ENCODE measurements at regions not wholly inside any gene's neighbourhood (a gene's known extent, or its start where the extent isn't known, plus 50 kb on each side); places are given as distances from the start of the nearest gene placed in this dataset.

DNA sequence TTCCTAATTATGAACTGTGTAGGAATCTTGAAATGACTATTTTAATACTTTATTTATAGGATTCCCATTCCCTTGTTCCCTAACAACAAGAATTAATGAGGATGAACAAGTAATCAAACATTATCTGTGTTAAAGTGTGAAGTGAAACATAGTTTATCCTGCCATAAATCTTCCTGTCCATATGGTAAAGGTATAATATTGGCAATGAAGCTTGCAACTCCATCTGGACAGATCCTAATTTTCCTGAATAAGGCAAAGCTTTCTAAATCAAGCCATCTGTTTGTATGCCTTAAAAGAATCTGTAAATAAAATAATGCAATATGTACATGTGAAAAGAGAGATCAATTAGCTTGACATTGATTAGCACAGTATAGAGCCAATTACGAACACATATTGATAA, 529.0 kb downstream of the ANKRD7 start:
- no peaks in the 10 kb centered on the region for H3F3A ChIP-seq (ENCODE audit: insufficient read depth)
- H3K4me2 ChIP-seq (ENCODE audit: low read depth, low read length, poor library complexity, severe bottlenecking), result no peak overlapping the region
- peaks cover 3% of the 10 kb centered on the region; the same call in 1 of the 2 replicates for H3K9me2 ChIP-seq (replicated peaks; ENCODE audit: insufficient read depth, low read length)
- no peaks in the 10 kb centered on the region for H3K9me3 ChIP-seq (ENCODE audit: insufficient read depth, low read length)
- no peak for TF ChIP-seq EZH2phosphoT487 (conservative IDR thresholded peaks at IDR 0.05; ENCODE audit: low read length)
- TF ChIP-seq, protein P1, sequence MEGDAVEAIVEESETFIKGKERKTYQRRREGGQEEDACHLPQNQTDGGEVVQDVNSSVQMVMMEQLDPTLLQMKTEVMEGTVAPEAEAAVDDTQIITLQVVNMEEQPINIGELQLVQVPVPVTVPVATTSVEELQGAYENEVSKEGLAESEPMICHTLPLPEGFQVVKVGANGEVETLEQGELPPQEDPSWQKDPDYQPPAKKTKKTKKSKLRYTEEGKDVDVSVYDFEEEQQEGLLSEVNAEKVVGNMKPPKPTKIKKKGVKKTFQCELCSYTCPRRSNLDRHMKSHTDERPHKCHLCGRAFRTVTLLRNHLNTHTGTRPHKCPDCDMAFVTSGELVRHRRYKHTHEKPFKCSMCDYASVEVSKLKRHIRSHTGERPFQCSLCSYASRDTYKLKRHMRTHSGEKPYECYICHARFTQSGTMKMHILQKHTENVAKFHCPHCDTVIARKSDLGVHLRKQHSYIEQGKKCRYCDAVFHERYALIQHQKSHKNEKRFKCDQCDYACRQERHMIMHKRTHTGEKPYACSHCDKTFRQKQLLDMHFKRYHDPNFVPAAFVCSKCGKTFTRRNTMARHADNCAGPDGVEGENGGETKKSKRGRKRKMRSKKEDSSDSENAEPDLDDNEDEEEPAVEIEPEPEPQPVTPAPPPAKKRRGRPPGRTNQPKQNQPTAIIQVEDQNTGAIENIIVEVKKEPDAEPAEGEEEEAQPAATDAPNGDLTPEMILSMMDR (IDR thresholded peaks at IDR 0.05; ENCODE audit: insufficient read depth, low read length, poor library complexity, severe bottlenecking), result no peak
- H2AFZ ChIP-seq (ENCODE audit: low read depth, low read length, severe bottlenecking), result no peak overlapping the region
- H3K9ac ChIP-seq (ENCODE audit: low read length), result no peak overlapping the region
- H4K20me1 ChIP-seq (ENCODE audit: low read depth, low read length), result no peaks in the 10 kb centered on the region
- H3K27me3 ChIP-seq (ENCODE audit: low read length), result no peaks in the 10 kb centered on the region
- H3K36me3 ChIP-seq (ENCODE audit: low read length), result no peaks in the 10 kb centered on the region
- H3K79me2 ChIP-seq (ENCODE audit: insufficient read depth, low read length), result no peaks in the 10 kb centered on the region
- H3K27ac ChIP-seq (ENCODE audit: low read depth, low read length), result no peak overlapping the region
- H3K4me3 ChIP-seq (ENCODE audit: insufficient read depth, low read length, poor library complexity, severe bottlenecking), result no peak overlapping the region

DNA sequence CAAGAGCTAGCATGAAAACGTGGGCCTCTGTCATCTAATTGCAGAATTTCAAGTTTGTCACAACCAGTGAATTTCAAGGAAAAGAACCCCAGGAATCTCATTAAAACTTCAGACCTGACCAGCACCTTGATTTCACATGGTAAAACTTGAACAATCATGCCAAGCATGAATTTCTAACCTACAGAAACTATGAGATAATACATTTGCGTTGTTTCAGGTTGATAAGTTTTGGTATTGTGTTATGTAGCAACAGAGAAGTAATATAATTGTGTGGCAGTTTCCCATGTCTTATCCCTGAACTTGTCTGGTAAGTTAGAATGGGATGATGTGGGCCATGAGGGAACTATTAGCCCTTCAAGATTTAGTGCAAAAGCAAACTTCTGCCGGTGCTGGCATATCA, 530.1 kb downstream of the ANKRD7 start:
- Histone ChIP-seq H3K9me3 (ENCODE audit: insufficient read depth, low read length) (no peaks in the 10 kb centered on the region), H3K36me3 (ENCODE audit: low read length) (no peaks in the 10 kb centered on the region), H3K79me2 (ENCODE audit: insufficient read depth, low read length) (no peaks in the 10 kb centered on the region), H3K27ac (ENCODE audit: low read depth, low read length) (no peak overlapping the region), H3K27me3 (ENCODE audit: low read length) (no peaks in the 10 kb centered on the region), H3K4me3 (ENCODE audit: insufficient read depth, low read length, poor library complexity, severe bottlenecking) (no peak overlapping the region), H3K9me2 (replicated peaks; ENCODE audit: insufficient read depth, low read length) (peaks cover 3% of the 10 kb centered on the region; the same call in 1 of the 2 replicates), H3K4me2 (ENCODE audit: low read depth, low read length, poor library complexity, severe bottlenecking) (no peak overlapping the region), H3K9ac (ENCODE audit: low read length) (no peak overlapping the region), H2AFZ (ENCODE audit: low read depth, low read length, severe bottlenecking) (no peak overlapping the region), H3F3A (ENCODE audit: insufficient read depth) (no peaks in the 10 kb centered on the region), H4K20me1 (ENCODE audit: low read depth, low read length) (no peaks in the 10 kb centered on the region)
- no peak for TF ChIP-seq EZH2phosphoT487 (conservative IDR thresholded peaks at IDR 0.05; ENCODE audit: low read length)
- TF ChIP-seq, protein P1 (IDR thresholded peaks at IDR 0.05; ENCODE audit: insufficient read depth, low read length, poor library complexity, severe bottlenecking), result no peak

DNA sequence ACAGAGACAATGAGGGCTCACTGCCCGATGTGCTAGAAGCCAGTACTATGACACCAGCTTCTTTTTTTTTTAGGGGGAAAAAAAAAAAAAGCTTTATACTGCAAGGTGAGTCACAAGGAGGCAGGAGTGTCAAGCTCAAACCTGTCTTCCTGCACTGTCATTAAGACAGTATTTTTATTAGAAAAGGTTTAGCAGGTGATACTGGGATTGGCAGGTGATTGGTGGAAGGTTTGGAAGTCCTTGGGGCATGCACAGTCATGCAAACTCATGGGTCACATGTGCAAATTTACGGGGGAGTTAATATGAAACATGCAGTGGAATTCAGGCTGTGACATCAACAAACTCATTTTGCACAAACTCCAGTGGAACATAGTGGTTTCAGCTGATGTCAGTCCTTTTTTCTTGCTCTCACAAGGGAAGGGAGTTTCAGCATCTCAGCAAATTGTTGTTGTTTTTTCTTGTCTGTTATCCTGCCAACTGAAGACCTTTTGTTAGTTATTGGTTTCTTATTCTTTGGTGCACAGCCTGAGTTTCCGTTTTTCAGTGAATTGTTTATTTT, 530.6 kb downstream of the ANKRD7 start:
- TF ChIP-seq, protein P1 (IDR thresholded peaks at IDR 0.05; ENCODE audit: insufficient read depth, low read length, poor library complexity, severe bottlenecking), result no peak
- TF ChIP-seq EZH2phosphoT487 (conservative IDR thresholded peaks at IDR 0.05; ENCODE audit: low read length), result no peak
- no peaks in the 10 kb centered on the region for H3K9me3 ChIP-seq (ENCODE audit: insufficient read depth, low read length)
- H3K36me3 ChIP-seq (ENCODE audit: low read length), result no peaks in the 10 kb centered on the region
- peaks cover 3% of the 10 kb centered on the region; the same call in 1 of the 2 replicates for H3K9me2 ChIP-seq (replicated peaks; ENCODE audit: insufficient read depth, low read length)
- no peak overlapping the region for H3K9ac ChIP-seq (ENCODE audit: low read length)
- H3K79me2 ChIP-seq (ENCODE audit: insufficient read depth, low read length), result no peaks in the 10 kb centered on the region
- H3F3A ChIP-seq (ENCODE audit: insufficient read depth), result no peaks in the 10 kb centered on the region
- H3K27ac ChIP-seq (ENCODE audit: low read depth, low read length), result no peak overlapping the region
- no peaks in the 10 kb centered on the region for H3K27me3 ChIP-seq (ENCODE audit: low read length)
- no peak overlapping the region for H3K4me2 ChIP-seq (ENCODE audit: low read depth, low read length, poor library complexity, severe bottlenecking)
- no peak overlapping the region for H2AFZ ChIP-seq (ENCODE audit: low read depth, low read length, severe bottlenecking)
- no peaks in the 10 kb centered on the region for H4K20me1 ChIP-seq (ENCODE audit: low read depth, low read length)
- H3K4me3 ChIP-seq (ENCODE audit: insufficient read depth, low read length, poor library complexity, severe bottlenecking), result no peak overlapping the region
